LNCaP clone FGC (cell line): ENCODE measurements at regions not wholly inside any gene's neighbourhood (a gene's known extent, or its start where the extent isn't known, plus 50 kb on each side); places are given as distances from the start of the nearest gene placed in this dataset.

Experiments used
- DNase-seq: peaks from one replicate; pipeline ENCODE4 v3.0.0-alpha.2; 2011; ENCODE audit warnings: low read depth
- H3K4me3 ChIP-seq: 2 replicates; pipeline ENCODE4 v1.5.1; 2011; ENCODE audit warnings: mild to moderate bottlenecking, low read depth, low read length, control low read depth
- CTCF ChIP-seq: IDR thresholded peaks from 2 replicates; pipeline ENCODE4 v1.5.1; 2012; ENCODE audit warnings: mild to moderate bottlenecking; ENCODE audit not compliant: control insufficient read depth, insufficient read depth; ENCODE audit errors: extremely low read depth

- no peak for DNase-seq
- TF ChIP-seq CTCF: no peak
- H3K4me3 ChIP-seq: no peak overlapping the region
These were observed 167.0 kb downstream of the NUFIP1 start for GRCh38 chr13:44822291-44822690.

- H3K4me3 ChIP-seq: no peak overlapping the region
- no peak for TF ChIP-seq CTCF
- DNase-seq: no peak
These were observed 169.5 kb downstream of the NUFIP1 start for GRCh38 chr13:44819772-44820171.

- H3K4me3 ChIP-seq: no peak overlapping the region
- DNase-seq: no peak
- TF ChIP-seq CTCF: no peak
These were observed 170.0 kb downstream of the NUFIP1 start for GRCh38 chr13:44819245-44819644.

GRCh38 chr13:44818428-44818827 lies 170.8 kb downstream of the NUFIP1 start:
- TF ChIP-seq CTCF: 0 out of 2 replicates have a peak, but pooled peaks have one; percentile 9
- H3K4me3 ChIP-seq: no peak overlapping the region
- no peak for DNase-seq

GRCh38 chr13:44818016-44818415 lies 171.3 kb downstream of the NUFIP1 start:
- TF ChIP-seq CTCF: no peak
- H3K4me3 ChIP-seq: no peak overlapping the region
- no peak for DNase-seq

- no peak for TF ChIP-seq CTCF
- no peak overlapping the region for H3K4me3 ChIP-seq
- no peak for DNase-seq
These were observed 172.1 kb downstream of the NUFIP1 start for GRCh38 chr13:44817131-44817671.

- H3K4me3 ChIP-seq: no peak overlapping the region
- no peak for TF ChIP-seq CTCF
- DNase-seq: no peak
These were observed 172.6 kb downstream of the NUFIP1 start for GRCh38 chr13:44816701-44817100.
